Osteoblast (primary cell): ENCODE measurements at regions not wholly inside any gene's neighbourhood (a gene's known extent, or its start where the extent isn't known, plus 50 kb on each side); places are given as distances from the start of the nearest gene placed in this dataset.

Experiments
- DNase-seq: peaks from one replicate; pipeline ENCODE4 v3.0.0; 2011; ENCODE audit warnings: low spot score, mixed read lengths; ENCODE audit not compliant: insufficient read length; ENCODE audit errors: missing footprints
- H2AFZ ChIP-seq: 2 replicates; pipeline ENCODE4 v1.6.0; 2011; ENCODE audit warnings: mild to moderate bottlenecking, low read length
- H3K27ac ChIP-seq: 2 replicates; pipeline ENCODE4 v1.5.1; 2011; ENCODE audit warnings: mild to moderate bottlenecking, low read depth, low read length, moderate library complexity
- H3K27me3 ChIP-seq: 2 replicates; pipeline ENCODE4 v1.6.0; 2012; ENCODE audit warnings: mild to moderate bottlenecking, control low read depth, inconsistent platforms, low read length, moderate library complexity; ENCODE audit not compliant: insufficient read depth
- H3K36me3 ChIP-seq: 2 replicates; pipeline ENCODE4 v1.5.1; 2011; ENCODE audit warnings: mild to moderate bottlenecking, low read length, control low read depth, moderate library complexity; ENCODE audit not compliant: insufficient read depth
- H3K4me1 ChIP-seq: 2 replicates; pipeline ENCODE4 v1.5.1; 2011; ENCODE audit warnings: mild to moderate bottlenecking, low read length, control low read depth, moderate library complexity; ENCODE audit not compliant: insufficient read depth
- H3K4me2 ChIP-seq: 2 replicates; pipeline ENCODE4 v1.6.0; 2011; ENCODE audit warnings: mild to moderate bottlenecking, low read length; ENCODE audit not compliant: insufficient read depth
- H3K4me3 ChIP-seq: fragments of 200-600 bp; sonication (generic); 3 replicates; pipeline ENCODE4 v1.5.1; 2012; ENCODE audit warnings: mild to moderate bottlenecking, low read length, inconsistent platforms; ENCODE audit not compliant: insufficient read depth
- H3K79me2 ChIP-seq: 2 replicates; pipeline ENCODE4 v1.6.0; 2012; ENCODE audit warnings: mild to moderate bottlenecking, low read length, control low read depth, inconsistent platforms; ENCODE audit not compliant: insufficient read depth
- H3K9me3 ChIP-seq: 2 replicates; pipeline ENCODE4 v1.5.1; 2011; ENCODE audit warnings: low read depth, low read length, control low read depth
- H4K20me1 ChIP-seq: 2 replicates; pipeline ENCODE4 v1.6.0; 2012; ENCODE audit warnings: mild to moderate bottlenecking, low read length, control low read depth; ENCODE audit not compliant: insufficient read depth
- CTCF ChIP-seq: IDR thresholded peaks from 2 replicates; pipeline ENCODE4 v1.5.1; 2011; ENCODE audit warnings: mild to moderate bottlenecking, low read depth, low read length, moderate library complexity; ENCODE audit errors: extremely low read depth

- no peak overlapping the region for H3K27ac ChIP-seq
- no peaks in the 10 kb centered on the region for H3K27me3 ChIP-seq
- no peaks in the 10 kb centered on the region for H3K79me2 ChIP-seq
- no peak for TF ChIP-seq CTCF
- no peaks in the 10 kb centered on the region for H3K9me3 ChIP-seq
- no peak overlapping the region for H3K4me3 ChIP-seq
- no peaks in the 10 kb centered on the region for H3K4me1 ChIP-seq
- H4K20me1 ChIP-seq, result no peaks in the 10 kb centered on the region
- no peaks in the 10 kb centered on the region for H3K36me3 ChIP-seq
- no peak overlapping the region for H3K4me2 ChIP-seq
- DNase-seq, result no peak
- H2AFZ ChIP-seq, result no peak overlapping the region
Observed at GRCh38 chr5:179467441-179467840, 82.9 kb upstream of the RUFY1 start.

GRCh38 chr5:179464631-179465030 is 85.7 kb upstream of the RUFY1 start:
- no peak for DNase-seq

GRCh38 chr5:179462040-179462439 is 88.3 kb upstream of the RUFY1 start:
- no peaks in the 10 kb centered on the region for H3K79me2 ChIP-seq
- H3K27ac ChIP-seq, result no peak overlapping the region
- no peak overlapping the region for H3K4me3 ChIP-seq
- no peaks in the 10 kb centered on the region for H3K4me1 ChIP-seq
- H4K20me1 ChIP-seq, result no peaks in the 10 kb centered on the region
- peaks cover 6% of the 10 kb centered on the region for H3K27me3 ChIP-seq
- no peaks in the 10 kb centered on the region for H3K9me3 ChIP-seq
- H2AFZ ChIP-seq, result no peak overlapping the region
- DNase-seq, result no peak
- TF ChIP-seq CTCF, result no peak
- H3K36me3 ChIP-seq, result no peaks in the 10 kb centered on the region
- H3K4me2 ChIP-seq, result no peak overlapping the region

More at GRCh38 chr5:179464631-179465030, 85.7 kb upstream of the RUFY1 start:
- Histone ChIP-seq H3K9me3 (no peaks in the 10 kb centered on the region), H3K4me3 (no peak overlapping the region), H3K36me3 (no peaks in the 10 kb centered on the region), H3K79me2 (no peaks in the 10 kb centered on the region), H2AFZ (no peak overlapping the region), H3K27me3 (no peaks in the 10 kb centered on the region), H4K20me1 (no peaks in the 10 kb centered on the region), H3K4me2 (no peak overlapping the region), H3K4me1 (no peaks in the 10 kb centered on the region), H3K27ac (no peak overlapping the region)
- TF ChIP-seq CTCF, result no peak

- Histone ChIP-seq H3K27ac (no peak overlapping the region), H3K4me2 (no peak overlapping the region), H3K36me3 (no peaks in the 10 kb centered on the region), H3K4me3 (no peak overlapping the region), H3K4me1 (no peaks in the 10 kb centered on the region), H3K79me2 (no peaks in the 10 kb centered on the region), H4K20me1 (no peaks in the 10 kb centered on the region), H3K9me3 (no peaks in the 10 kb centered on the region), H3K27me3 (peaks cover 6% of the 10 kb centered on the region), H2AFZ (no peak overlapping the region)
- no peak for TF ChIP-seq CTCF
- DNase-seq, result no peak
Observed at GRCh38 chr5:179461576-179461975, 88.8 kb upstream of the RUFY1 start.
